Gastrocnemius medialis (tissue), 4 donors: ENCODE measurements at regions not wholly inside any gene's neighbourhood (a gene's known extent, or its start where the extent isn't known, plus 50 kb on each side); places are given as distances from the start of the nearest gene placed in this dataset.

Experiments
- POLR2A ChIP-seq, 2 donors: fragments of 450-650 bp; IDR thresholded peaks; one replicate each; pipeline ENCODE4 v1.6.1; 2017; ENCODE audit warnings: antibody characterized with exemption in 2 of 2, mild to moderate bottlenecking in 2 of 2, moderate library complexity in 2 of 2
- TF ChIP-seq, protein P1 (sequence below), 5 experiments: fragments of 450-650 bp in 3 of 5; fragments of 200-600 bp in 2 of 5; sonication (generic) in 2 of 5; IDR thresholded peaks in 4 of 5; conservative IDR thresholded peaks in 1 of 5; 1 replicate in 4 of 5; 2 replicates in 1 of 5; pipeline ENCODE4 v1.5.1; 2016 to 2019; ENCODE audit warnings: antibody characterized with exemption in 5 of 5, mild to moderate bottlenecking in 3 of 5, moderate library complexity in 3 of 5

DNA sequence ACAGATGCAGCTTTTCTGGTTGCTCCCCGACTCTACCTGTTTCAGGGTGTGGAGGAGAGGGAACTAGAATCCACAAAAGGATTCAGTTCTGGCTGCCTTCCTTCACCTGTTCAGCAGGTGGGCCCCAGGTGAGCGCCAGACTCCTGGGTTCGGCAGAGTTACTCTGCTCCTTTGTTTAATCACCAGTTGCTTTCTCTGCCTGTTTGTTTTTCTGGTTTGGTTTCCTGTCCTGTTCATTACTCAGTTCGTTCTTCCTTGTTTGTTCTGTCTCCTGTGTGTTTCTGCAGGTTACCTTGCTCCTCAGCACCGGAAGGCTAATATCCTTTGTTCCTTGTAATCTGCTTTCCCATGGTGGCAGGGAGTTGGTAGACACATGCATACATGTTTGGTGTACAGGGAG, 508.5 kb upstream of the ATP11B start:
- TF ChIP-seq, protein P1, sequence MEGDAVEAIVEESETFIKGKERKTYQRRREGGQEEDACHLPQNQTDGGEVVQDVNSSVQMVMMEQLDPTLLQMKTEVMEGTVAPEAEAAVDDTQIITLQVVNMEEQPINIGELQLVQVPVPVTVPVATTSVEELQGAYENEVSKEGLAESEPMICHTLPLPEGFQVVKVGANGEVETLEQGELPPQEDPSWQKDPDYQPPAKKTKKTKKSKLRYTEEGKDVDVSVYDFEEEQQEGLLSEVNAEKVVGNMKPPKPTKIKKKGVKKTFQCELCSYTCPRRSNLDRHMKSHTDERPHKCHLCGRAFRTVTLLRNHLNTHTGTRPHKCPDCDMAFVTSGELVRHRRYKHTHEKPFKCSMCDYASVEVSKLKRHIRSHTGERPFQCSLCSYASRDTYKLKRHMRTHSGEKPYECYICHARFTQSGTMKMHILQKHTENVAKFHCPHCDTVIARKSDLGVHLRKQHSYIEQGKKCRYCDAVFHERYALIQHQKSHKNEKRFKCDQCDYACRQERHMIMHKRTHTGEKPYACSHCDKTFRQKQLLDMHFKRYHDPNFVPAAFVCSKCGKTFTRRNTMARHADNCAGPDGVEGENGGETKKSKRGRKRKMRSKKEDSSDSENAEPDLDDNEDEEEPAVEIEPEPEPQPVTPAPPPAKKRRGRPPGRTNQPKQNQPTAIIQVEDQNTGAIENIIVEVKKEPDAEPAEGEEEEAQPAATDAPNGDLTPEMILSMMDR (IDR thresholded peaks at IDR 0.05 in 4 of 5, conservative IDR thresholded peaks at IDR 0.05 in 1 of 5) = no peak
- TF ChIP-seq POLR2A (IDR thresholded peaks at IDR 0.05) = no peak
